Stimulated activated CD4-positive, alpha-beta T cell treated with anti-CD3 and anti-CD28 coated beads, Interleukin-12 subunit alpha, Interleukin-12 subunit beta, amount 100 ng/mL, for 24 hours (primary cell): ENCODE measurements at regions not wholly inside any gene's neighbourhood (a gene's known extent, or its start where the extent isn't known, plus 50 kb on each side); places are given as distances from the start of the nearest gene placed in this dataset.

Source experiments
- DNase-seq, 2 experiments: peaks; one replicate each; pipeline ENCODE4 v3.0.0-alpha.2; 2020; ENCODE audit warnings: low read depth in 2 of 2

DNA sequence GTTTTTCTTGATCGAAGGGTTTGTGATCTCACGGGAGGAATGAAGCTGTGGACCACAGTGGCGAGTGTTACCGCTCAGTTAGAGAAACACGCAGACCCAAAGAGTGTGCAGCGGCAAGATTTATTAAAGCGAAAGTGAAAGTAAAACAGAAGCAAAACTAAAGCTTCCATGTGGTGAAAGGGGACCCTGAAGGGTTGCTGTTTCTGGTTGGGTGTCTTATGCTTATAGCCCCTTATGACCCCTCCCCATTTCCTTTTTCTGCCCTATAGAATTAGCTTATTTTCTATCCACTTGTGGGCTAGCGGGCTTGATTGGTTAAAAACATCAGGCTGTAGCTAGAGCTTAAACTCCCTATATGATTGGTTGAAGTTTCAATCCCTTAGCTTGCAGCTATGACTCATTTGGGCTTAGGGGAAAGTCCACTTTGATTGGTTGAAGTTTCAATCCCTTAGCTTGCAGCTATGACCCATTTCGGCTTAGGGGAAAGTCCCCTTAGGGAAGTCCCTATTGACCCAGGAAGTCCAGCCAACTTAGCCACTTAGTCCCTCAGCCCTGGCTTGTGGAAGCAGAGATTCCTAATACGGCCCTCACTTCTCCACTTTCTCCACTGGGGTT is 171.2 kb upstream of the NWD2 start:
- no peak for DNase-seq

DNA sequence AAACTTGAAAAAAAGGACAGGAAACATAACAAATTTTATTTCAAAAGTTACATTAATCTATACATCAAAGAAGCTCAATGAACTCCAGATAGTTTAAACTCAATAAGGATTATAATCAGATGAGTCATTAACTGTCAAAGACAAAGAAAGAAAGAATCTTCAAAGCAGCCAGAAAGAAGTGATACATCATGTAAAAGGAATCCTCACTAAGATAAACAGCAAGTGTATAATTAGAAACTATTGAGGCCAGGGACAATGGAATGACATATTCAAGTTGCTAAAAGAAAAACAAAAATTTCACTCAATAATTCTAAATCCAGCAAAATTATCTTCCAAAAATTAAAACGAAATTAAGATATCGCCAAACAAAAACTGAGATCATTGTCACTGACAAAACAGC is 161.6 kb upstream of the NWD2 start:
- no peak for DNase-seq

DNA sequence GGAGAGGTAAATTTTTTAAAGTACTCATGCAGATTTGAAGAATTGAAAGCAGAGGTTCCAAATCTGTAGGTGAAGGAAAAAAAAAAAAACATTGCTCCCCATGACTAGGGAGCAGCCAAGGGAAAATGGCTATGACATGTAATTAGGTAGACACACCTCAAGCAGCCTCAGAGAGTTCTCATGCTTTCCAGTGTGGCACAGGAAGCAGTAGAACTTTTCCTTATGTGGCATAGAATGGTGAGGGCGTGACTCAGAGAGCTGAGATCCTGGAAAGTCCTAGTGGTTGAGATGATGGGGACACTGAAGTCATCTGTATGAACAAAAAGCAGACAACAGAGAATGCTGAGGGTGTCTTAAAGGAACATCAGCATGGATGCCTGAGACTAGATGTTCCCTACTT is 148.6 kb upstream of the NWD2 start:
- DNase-seq = no peak

DNA sequence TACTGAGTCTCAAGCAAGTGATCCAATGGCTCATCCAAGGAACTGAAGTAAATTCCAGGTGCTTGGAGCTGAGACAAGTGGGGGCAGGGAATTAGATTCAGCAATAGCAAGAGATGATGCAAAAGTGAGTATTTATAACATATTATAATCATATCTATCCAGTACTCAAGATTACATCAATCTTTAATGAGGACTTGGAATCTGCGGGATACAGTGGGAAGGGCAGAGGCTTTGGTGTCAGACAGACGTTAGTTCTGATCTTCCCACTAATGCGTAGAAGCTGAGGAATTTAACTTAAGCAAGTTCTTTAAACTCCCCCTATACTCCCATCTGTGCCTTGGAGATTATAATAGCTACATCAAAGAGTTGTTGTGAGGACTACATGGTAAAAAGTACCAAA is 143.4 kb upstream of the NWD2 start:
- DNase-seq = no peak

DNA sequence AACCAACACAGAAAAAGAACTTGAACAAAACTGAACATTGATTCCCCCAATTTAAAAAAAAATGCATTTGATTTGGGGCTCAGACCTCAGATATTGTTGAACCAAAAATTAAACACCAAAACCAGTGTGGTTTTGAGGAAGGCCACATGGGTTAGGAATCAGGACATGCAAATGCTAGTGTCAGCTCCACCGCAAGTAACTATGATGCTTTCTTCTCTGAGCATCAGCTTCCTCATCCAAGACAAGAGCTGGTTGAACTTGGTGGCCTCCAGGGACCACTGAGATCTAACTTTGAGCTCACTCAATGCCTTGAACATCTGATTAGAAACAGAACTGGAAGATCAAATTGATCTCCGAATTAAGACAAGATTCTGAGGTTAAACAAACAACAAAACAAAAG is 142.9 kb upstream of the NWD2 start:
- no peak for DNase-seq

DNA sequence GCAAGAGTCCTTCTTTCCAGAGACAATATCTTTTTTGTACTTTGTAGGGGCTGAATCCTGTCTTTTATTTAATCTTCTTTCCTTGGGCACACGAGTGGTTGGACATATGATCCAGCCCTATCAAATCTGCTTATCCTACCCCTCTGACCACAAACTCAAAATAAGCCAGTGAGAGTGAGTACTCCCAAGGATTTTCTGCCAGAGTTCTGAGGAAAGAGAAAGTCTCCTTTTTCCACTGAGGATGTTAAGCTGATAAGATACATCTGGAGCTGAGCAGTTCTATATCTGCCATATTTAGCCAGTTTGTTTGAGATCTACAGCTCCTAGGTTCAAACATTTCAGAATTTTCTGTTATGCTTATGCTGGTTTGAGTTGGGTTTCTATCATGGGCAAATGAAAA is 134.8 kb upstream of the NWD2 start:
- no peak for DNase-seq

DNA sequence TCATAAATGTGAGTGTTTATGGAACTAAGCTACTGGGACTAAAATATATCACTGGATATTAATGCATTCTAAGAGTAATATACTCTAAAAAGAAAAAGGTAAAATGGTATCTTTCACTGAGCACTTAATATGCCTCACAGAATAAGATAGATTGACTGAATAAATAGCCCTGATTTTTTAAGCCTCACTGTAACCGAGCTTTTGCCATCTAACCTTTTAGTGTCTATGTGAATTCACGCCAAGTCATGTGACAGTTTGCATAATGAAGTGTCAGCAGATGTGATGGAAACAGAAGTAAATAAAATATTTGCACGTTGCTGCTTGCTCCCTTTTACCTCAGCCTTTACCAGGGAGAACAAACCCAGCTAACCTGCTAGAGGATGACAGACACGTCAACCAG is 119.7 kb upstream of the NWD2 start:
- DNase-seq = no peak

DNA sequence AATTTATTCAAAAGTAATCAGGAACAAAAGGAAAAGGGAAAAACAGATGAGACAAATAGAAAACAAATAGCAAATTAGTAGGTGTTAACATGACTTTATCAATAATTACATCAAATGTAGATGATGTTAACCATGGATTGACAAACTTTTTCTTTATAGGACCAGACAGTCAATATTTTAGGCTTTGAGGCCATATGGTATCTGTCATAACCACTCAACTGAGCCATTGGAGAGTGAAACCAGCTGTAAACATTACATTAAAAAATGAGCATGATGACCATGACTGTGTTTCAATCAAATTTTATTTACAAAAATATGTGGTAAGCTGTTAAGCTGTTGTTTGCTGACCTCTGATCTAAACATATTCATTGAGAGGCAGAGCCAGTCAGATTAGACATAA is 118.5 kb upstream of the NWD2 start:
- no peak for DNase-seq

DNA sequence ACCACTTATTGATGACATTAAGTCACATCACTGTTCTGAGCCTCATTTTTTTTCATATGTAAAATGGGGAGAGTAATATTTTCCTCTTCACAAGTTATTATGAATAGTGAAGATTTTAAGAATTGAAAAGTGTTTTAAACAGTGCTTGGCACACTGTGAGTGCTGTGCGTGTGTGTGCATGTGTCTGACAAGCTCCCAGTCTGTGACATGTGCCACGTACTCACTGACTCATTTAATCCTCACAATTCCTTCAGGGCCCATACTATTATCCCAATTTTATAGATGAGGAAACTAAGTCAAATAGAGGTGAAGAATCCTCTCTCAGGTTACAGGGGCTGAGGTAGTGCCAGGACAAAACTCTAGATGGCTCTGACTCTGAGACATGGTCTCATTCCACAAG is 114.1 kb upstream of the NWD2 start:
- DNase-seq = no peak

DNA sequence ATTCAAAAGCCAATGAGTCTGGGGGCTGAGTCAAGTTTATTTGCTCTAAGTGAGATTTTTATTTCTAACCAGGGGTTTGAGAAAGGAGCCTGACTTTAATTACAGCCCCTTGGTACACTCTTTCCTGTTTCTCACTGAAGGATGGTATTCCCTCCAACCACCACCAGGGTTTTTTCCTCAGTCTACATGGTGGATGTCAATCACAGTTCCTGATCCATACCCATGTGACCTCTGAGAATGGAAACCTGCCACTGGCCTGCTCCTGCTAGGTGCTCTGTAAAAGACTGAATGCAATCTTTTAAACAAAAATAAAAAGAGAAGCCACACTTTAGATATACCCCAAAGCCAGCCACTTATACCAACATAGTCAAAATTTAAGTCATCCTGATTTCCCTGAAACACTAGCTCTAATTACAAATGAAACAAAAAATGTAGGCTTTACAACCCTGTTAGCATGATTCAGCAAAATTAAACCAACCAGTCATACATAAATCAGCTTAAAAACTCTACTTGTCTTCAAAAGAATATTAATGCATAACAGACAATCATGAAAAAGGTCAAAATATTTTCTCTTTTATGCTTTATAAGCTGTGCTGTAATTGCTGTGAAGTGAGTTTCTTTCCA is 112.1 kb upstream of the NWD2 start:
- DNase-seq = no peak

DNA sequence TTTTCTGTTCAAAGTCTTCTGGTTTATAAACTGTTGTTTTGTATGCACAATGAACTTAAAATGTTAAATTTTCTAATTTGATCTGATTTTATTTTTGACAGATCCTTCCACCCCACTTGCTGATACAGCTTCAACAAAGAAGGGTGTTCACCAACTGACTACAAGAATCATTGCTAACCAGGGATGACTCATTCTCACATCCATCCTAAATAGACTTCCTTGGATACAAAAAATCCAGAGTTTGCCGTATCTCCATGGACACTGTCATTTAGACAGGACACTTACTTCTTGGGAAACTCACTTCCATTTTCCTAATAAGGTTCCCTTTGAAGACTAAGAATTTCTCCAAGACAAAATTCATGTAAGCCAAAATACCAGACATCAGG is 111.6 kb upstream of the NWD2 start:
- no peak for DNase-seq

DNA sequence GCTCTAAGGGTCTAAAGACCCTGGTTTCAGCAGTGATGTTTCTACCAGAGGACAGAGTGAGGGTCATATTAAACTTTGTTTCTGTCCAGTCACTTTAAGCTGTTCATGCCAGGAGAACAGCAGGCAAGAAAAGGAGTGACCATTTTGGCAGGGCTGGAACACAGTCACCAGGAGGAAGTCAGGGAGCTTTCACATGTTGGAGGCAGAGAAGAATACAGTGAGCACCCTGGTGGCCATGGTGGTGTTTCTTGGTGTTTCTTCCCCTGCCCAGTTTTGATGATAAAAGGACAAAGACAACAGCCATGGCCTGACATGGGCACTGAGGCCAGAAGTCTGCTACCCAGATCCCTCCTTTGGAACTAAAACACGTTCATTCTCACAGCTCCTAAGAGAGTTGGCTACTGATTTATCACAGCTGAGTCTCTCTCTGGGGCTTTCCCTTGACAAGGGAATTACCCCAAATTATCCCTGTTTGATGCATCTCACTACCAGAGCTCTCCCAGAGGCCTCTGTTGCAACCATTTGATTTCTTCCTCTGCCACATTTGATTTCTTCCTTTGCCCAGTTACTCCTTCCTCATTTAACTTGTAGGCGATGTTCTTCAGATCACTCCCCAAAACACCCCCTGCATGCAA is 106.4 kb upstream of the NWD2 start:
- no peak for DNase-seq

DNA sequence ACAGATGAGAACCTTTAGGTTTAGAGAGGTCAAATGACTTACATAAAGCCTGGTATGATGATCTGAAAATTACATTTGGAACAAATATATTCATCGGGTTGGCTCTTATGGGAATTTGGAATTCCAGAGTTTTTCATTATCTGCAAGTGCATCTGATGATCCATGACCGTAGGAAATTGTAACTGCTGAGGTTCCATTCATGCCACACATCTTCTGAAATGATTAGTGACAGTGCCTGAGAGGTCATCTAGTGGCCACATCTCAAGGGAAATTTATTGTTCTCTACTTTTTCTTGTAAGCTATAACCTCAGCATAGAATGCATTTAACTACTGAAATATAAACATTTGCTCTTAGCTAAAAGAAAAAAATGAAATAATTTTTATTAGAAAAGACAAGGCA is 105.8 kb upstream of the NWD2 start:
- DNase-seq = no peak

DNA sequence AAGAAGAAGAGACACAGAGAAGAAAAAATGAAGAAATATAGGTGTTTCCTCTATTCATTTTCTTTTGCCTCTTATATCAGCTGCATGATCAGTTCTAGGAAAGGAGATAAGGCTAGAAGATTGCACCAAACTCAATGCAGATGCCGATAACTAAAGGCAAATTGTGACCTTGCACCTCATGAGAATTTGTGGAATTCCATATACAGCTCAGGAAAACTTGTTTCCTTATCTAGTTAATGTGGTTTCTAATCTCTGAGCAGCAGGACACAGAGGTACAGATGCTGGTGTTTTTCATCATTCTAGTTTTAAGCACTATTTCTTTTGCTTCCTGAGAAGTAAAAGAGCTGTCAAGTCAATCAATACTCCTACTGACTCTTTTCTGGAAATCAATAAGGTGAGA is 104.6 kb upstream of the NWD2 start:
- DNase-seq = no peak

DNA sequence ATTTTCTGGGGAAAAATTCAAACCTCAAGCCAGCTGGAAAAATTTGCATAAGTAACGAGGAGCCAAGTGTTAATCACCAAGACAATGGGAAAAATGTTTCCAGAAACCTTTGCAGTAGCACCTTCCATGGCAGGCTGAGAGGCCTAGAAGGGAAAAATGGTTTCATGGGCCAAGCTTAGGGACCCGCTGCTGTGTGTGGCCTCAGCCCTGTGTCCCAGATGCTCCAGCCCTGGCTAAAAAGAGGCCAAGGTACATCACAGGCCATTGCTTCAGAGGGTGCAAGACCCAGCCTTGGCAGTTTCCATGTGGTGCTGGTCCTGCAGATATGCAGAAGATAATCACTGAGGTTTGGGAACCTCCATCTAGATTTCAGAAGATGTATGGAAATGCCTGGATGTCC is 98.3 kb upstream of the NWD2 start:
- no peak for DNase-seq

DNA sequence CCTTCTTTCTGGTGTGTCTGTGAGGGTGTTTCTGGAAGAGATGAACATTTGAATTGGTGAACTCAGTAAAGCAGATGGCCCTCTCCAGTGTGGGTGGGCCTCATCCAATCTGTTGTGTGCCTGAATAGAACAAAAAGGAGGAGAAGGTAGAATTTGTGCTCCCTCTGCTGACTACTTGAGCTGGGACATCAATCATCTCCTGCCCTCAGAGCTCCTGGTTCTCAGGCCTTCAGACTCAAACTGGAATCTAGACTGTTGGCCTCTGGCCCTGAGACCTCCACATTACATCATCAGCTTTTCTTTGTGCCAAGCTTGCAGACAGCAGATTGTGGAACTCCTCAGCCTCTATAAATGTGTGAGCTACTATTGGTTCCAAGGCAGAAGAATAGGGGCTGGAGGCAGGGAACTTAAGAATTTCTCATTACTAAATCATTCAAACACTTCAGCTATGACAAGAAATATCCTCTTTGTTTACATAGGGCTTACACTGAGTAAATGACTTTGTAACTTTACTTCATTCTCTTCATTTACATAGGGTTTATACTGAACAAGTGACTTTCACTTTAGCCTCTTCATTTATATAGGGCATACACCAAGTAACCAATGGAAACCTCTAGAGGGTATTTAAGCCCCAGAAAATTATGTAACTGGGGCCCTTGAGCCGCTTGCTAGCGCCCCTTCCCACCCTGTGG is 86.9 kb upstream of the NWD2 start:
- no peak for DNase-seq

DNA sequence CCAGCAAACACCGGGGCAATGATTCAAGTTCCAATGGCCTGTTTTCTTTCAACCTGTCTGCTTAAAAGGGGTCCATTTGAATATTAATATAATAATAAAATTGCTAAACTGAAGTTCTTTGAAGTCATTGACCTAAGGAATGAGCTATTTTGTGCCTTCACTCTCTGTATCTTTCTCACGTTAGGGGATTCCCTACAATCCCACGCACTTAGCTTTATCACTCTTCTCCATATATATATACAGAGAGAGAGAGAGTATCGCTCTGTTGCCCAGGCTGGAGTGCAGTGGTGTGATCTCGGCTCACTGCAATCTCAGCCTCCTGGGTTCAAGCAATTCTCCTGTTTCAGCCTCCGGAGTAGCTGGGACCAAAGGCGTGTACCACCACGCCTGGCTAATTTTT is 83.9 kb upstream of the NWD2 start:
- no peak for DNase-seq

DNA sequence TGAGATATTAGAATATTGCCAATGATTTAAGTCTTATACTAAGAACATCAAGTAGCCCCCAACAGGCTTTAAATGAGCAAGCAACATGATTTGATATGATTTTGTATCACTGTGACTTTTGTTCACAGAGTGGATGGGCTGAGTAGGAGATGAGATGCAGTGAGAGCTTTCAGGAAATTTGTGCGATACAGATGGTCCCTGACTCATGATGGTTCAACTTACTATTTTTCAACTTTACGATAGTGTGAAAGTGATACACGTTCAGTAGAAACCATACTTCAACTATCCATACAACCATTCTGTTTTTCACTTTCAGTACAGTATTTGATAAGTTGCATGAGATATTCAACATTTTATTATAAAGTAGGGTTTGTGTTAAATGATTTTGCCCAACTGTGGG is 78.7 kb upstream of the NWD2 start:
- no peak for DNase-seq

DNA sequence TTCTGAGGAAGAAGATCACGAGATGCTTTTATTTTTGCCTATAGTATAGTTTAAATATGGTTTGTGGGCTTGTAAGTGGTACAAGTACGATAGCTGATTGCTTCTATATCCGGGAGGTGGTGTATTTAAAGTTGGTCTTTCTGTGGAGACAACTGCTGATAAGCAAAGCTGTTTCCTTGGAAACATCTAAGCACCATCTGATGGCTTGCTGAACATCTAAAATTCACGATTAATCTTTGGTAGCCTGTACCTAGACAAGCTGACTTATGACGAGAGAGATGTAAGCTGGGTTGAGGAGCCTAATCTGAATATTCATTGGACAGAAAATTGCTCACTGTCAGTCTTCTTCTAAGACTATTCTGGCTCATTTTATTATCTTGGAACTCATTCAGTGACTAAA is 74.6 kb upstream of the NWD2 start:
- DNase-seq = no peak

DNA sequence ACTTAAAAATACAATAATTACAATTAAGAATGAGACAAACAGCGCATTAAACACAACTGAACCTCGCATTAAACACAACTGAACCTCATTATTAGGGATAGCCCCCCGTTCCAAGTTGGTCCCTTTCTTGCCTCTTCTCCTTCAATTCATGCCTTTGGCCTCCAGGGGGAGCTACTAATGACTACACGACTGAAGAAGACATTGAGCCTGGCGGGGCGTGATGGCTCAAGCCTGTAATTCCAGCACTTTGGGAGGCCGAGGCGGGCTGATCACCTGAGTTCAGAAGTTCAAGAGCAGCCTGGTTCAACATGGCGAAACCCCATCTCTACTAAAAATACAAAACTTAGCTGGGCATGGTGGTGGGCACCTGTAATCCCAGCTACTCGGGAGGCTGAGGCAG is 56.4 kb upstream of the NWD2 start:
- no peak for DNase-seq
